Gastrocnemius medialis (tissue), 4 donors: ENCODE measurements at regions not wholly inside any gene's neighbourhood (a gene's known extent, or its start where the extent isn't known, plus 50 kb on each side); places are given as distances from the start of the nearest gene placed in this dataset.

Source experiments
- CTCF ChIP-seq, 5 experiments: fragments of 450-650 bp in 3 of 5; fragments of 200-600 bp in 2 of 5; sonication (generic) in 2 of 5; IDR thresholded peaks in 4 of 5; conservative IDR thresholded peaks in 1 of 5; 1 replicate in 4 of 5; 2 replicates in 1 of 5; pipeline ENCODE4 v1.5.1; 2016 to 2019; ENCODE audit warnings: antibody characterized with exemption in 5 of 5, mild to moderate bottlenecking in 3 of 5, moderate library complexity in 3 of 5
- POLR2A ChIP-seq, 2 donors: fragments of 450-650 bp; IDR thresholded peaks; one replicate each; pipeline ENCODE4 v1.6.1; 2017; ENCODE audit warnings: antibody characterized with exemption in 2 of 2, mild to moderate bottlenecking in 2 of 2, moderate library complexity in 2 of 2

GRCh38 chrX:2607113-2607512 lies 84.0 kb upstream of the CD99 start:
- TF ChIP-seq POLR2A (IDR thresholded peaks at IDR 0.05) (no peak), CTCF (IDR thresholded peaks at IDR 0.05 in 4 of 5, conservative IDR thresholded peaks at IDR 0.05 in 1 of 5) (no peak)
